ENCODE measurements at regions not wholly inside any gene's neighbourhood (a gene's known extent, or its start where the extent isn't known, plus 50 kb on each side); places are given as distances from the start of the nearest gene placed in this dataset.

DNA sequence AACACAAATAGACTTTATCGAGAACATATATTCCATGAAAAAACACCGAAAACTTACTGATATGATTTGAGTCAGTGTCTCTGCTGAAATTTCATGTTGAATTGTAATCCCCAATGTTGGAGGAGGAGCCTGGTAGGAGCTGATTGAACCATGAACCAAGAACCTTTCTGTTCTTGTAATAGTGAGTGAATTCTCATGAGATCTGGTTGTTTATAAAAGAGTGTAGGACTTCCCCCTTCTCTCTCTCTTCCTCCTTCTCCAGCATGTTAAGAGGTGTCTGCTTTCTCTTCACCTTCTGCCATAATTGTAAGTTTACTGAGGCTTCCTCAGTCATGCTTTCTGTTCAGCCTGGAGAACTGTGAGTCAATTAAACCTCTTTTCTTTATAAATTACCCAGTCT lies 1289.3 kb upstream of the CITED2 start:
- no peak for TF ChIP-seq EZH2 (IDR thresholded peaks at IDR 0.05; ENCODE audit: insufficient read depth, poor library complexity, severe bottlenecking)
- no peak for TF ChIP-seq EZH2phosphoT487 (IDR thresholded peaks at IDR 0.05; ENCODE audit: insufficient read depth, low read depth)

Data from GM23248 (cell line).